ENCODE measurements at regions not wholly inside any gene's neighbourhood (a gene's known extent, or its start where the extent isn't known, plus 50 kb on each side); places are given as distances from the start of the nearest gene placed in this dataset.

DNA sequence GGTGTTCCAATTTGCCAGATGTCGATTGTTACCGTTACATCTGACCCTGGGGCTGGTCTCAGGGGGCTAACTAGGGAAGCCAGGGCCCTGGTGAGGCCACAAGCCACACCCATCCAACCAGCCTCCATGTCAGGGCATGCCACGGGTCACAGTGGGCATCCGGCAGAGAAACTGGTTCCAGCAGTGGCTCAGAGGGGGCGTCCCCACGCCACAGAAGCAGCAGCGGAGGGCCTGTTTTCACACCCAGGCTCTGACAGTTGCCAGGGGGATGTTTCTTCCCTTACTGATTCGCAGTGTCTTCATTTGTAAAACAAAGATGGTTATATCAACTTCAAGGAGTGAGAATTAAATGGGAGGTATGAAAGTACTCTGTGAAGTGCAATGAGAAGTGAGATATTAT lies 75.0 kb upstream of the COX20 start:
- ATAC-seq (ENCODE audit: low read depth) (no peak), DNase-seq (no peak)
- Histone ChIP-seq H3K27ac (ENCODE audit: insufficient read depth, low read length) (no peak overlapping the region), H3K4ac (ENCODE audit: low read depth, low read length) (no peak overlapping the region), H3K9me3 (ENCODE audit: control insufficient read depth, insufficient read depth, low read length) (no peaks in the 10 kb centered on the region), H3K4me2 (ENCODE audit: low read depth, low read length) (no peak overlapping the region), H4K20me1 (ENCODE audit: insufficient read depth, low read length) (no peaks in the 10 kb centered on the region), H2BK5ac (ENCODE audit: low read depth, low read length, poor library complexity, severe bottlenecking) (no peak overlapping the region), H3K18ac (ENCODE audit: low read depth, low read length) (no peak overlapping the region), H3K9ac (ENCODE audit: low read depth, low read length) (no peak overlapping the region), H3K56ac (ENCODE audit: extremely low read depth, insufficient read depth, low read length) (no peak overlapping the region), H2AK9ac (replicated peaks; ENCODE audit: low read depth, low read length, poor library complexity) (peak overlapping the region; percentile 5), H2BK120ac (ENCODE audit: low read depth, low read length) (no peak overlapping the region), H4K8ac (ENCODE audit: low read depth in 2 of 2, low read length in 2 of 2) (no peak overlapping the region), H3K79me1 (ENCODE audit: low read depth in 1 of 2, low read length in 2 of 2) (no peaks in the 10 kb centered on the region), H2BK20ac (ENCODE audit: low read depth, low read length) (no peak overlapping the region), H3K14ac (replicated peaks; ENCODE audit: low read depth, low read length) (no peak overlapping the region), H3K4me1 (ENCODE audit: control insufficient read depth, insufficient read depth, low read length) (peaks cover 5% of the 10 kb centered on the region; the same call in 1 of the 2 replicates), H3K27me3 (ENCODE audit: control insufficient read depth, insufficient read depth, low read length) (peaks cover 5% of the 10 kb centered on the region), H4K91ac (ENCODE audit: insufficient read depth, low read depth, low read length) (no peak overlapping the region), H3K23ac (ENCODE audit: low read depth, low read length) (no peak overlapping the region), H2AFZ (replicated peaks; ENCODE audit: low read length, poor library complexity) (peak overlapping the region; percentile 21), H3K36me3 (ENCODE audit: control insufficient read depth, insufficient read depth, low read length) (no peaks in the 10 kb centered on the region), H3K9me1 (ENCODE audit: insufficient read depth, low read length) (peaks cover 4% of the 10 kb centered on the region; the same call in 1 of the 2 replicates), H3K4me3 (ENCODE audit: insufficient read depth, low read depth, low read length) (no peak overlapping the region), H4K5ac (ENCODE audit: low read depth, low read length) (no peak overlapping the region), H2AK5ac (ENCODE audit: low read depth, low read length) (no peak overlapping the region), H2BK15ac (ENCODE audit: low read depth, low read length) (no peak overlapping the region)
- ChIA-PET CTCF (no interaction called here), POLR2A (ENCODE audit: unreplicated experiment) (no interaction called here)
- intact Hi-C loops (cut with micrococcal nuclease), result no loop called here
- no TSS peak for BruUV-seq (replicated peaks)
- TF ChIP-seq FOS (IDR thresholded peaks at IDR 0.05; ENCODE audit: low read depth, low read length) (no peak), MAZ (IDR thresholded peaks at IDR 0.05; ENCODE audit: borderline replicate concordance, low read depth, low read length) (no peak), RAD21 (IDR thresholded peaks at IDR 0.05; ENCODE audit: low read length) (no peak), CEBPB (IDR thresholded peaks at IDR 0.05; ENCODE audit: low read depth, low read length) (no peak), NFE2L2 (IDR thresholded peaks at IDR 0.05; ENCODE audit: low read depth, low read length) (no peak), BHLHE40 (IDR thresholded peaks at IDR 0.05; ENCODE audit: low read depth, low read length) (no peak), USF2 (IDR thresholded peaks at IDR 0.05; ENCODE audit: low read depth, low read length) (no peak), RCOR1 (IDR thresholded peaks at IDR 0.05; ENCODE audit: insufficient replicate concordance, low read length) (no peak)
- in situ Hi-C loops (cut with MboI; ENCODE audit: low sequenced_read_pairs), result no loop called here
- no CpG with 5 or more reads among the region's 8 CpGs for WGBS, 2 experiments (ENCODE audit: extremely low coverage in 2 of 2, insufficient read length in 1 of 2)
- dilution Hi-C loops (cut with HindIII; ENCODE audit: low sequenced_read_pairs, unreplicated experiment), result no loop called here

Measured in IMR-90 (cell line).